ENCODE measurements at regions not wholly inside any gene's neighbourhood (a gene's known extent, or its start where the extent isn't known, plus 50 kb on each side); places are given as distances from the start of the nearest gene placed in this dataset.

DNA sequence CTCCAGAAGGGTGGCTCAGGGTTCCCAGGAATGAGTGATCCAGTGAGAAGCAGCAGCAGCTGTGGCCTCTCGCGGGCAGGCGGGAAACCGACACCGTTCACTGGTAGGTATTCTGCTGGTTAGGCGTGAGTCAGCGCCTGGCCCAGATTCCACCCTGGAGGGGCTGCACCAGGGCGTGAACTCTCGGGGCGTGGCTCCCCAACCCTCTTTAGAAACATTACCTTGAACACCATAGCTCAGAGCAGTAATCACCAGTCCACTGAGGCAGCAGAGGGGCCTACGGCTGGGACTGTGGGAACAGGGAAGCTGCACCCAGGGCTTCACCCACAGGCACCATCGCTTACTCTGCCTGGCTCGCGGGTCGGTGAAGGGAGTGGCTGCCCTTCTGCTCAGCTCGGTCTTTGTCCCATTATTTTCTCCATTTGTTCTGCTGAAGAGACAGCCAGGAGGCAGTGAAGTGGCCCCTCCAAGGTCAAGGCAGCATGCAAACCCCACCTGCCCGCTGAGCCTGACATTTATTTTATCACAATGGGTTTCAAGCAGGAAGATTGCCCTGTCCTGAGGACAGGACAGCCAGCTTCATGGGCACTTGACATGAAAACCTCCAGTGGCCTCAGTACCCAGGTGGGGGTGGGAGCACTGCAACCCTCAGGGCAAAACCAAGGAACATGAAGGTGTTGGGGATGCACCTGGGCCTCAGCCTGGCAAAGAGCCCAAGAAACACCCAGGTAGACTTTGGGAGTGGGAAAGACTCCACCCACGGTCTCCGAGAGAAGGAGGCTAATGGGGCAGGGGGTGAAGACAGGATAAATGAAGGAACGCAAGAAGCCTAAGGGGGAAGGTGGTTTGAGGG is 51.0 kb upstream of the CD93 start:
- no peak for TF ChIP-seq POLR2A (IDR thresholded peaks at IDR 0.05)
- TF ChIP-seq, protein P1, sequence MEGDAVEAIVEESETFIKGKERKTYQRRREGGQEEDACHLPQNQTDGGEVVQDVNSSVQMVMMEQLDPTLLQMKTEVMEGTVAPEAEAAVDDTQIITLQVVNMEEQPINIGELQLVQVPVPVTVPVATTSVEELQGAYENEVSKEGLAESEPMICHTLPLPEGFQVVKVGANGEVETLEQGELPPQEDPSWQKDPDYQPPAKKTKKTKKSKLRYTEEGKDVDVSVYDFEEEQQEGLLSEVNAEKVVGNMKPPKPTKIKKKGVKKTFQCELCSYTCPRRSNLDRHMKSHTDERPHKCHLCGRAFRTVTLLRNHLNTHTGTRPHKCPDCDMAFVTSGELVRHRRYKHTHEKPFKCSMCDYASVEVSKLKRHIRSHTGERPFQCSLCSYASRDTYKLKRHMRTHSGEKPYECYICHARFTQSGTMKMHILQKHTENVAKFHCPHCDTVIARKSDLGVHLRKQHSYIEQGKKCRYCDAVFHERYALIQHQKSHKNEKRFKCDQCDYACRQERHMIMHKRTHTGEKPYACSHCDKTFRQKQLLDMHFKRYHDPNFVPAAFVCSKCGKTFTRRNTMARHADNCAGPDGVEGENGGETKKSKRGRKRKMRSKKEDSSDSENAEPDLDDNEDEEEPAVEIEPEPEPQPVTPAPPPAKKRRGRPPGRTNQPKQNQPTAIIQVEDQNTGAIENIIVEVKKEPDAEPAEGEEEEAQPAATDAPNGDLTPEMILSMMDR (IDR thresholded peaks at IDR 0.05) = no peak

Measured in right lobe of liver (tissue), 4 donors.